DMS79 (cell line): ENCODE measurements at regions not wholly inside any gene's neighbourhood (a gene's known extent, or its start where the extent isn't known, plus 50 kb on each side); places are given as distances from the start of the nearest gene placed in this dataset.

ENCODE experiments used
- DNase-seq: peaks from one replicate; lab custom pipeline; 2025; lab: John Stamatoyannopoulos, UW

DNA sequence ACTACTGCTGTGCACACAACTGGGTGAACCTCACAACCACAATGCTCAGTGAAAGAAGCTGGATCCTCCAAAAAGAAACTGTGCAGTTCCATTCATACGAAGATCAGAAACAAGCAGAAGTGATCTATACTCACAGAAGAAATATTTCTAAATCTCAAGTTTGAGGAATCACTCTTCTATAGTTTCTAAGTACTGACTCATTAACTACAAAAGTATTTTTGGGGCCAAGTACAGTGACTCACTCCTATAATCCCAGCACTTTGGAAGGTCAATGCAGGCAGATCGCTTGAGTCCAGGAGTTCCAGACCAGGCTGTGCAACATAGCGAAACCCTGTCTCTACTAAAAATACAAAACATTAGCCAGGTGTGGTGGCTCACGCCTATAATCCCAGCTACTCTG lies 51.3 kb upstream of the RELL1 start:
- no peak for DNase-seq
